ENCODE measurements at regions not wholly inside any gene's neighbourhood (a gene's known extent, or its start where the extent isn't known, plus 50 kb on each side); places are given as distances from the start of the nearest gene placed in this dataset.

GRCh38 chr11:96614101-96614500 lies 224.3 kb downstream of the JRKL start:
- intact Hi-C loops (cut with DNase I): no loop called here
- Histone ChIP-seq H3K4me3 (no peak overlapping the region), H3K27me3 (ENCODE audit: low read depth) (no peaks in the 10 kb centered on the region), H3K9me3 (no peaks in the 10 kb centered on the region), H3K36me3 (no peaks in the 10 kb centered on the region), H3K4me1 (no peaks in the 10 kb centered on the region), H3K27ac (no peak overlapping the region)
- TF ChIP-seq, protein P1, sequence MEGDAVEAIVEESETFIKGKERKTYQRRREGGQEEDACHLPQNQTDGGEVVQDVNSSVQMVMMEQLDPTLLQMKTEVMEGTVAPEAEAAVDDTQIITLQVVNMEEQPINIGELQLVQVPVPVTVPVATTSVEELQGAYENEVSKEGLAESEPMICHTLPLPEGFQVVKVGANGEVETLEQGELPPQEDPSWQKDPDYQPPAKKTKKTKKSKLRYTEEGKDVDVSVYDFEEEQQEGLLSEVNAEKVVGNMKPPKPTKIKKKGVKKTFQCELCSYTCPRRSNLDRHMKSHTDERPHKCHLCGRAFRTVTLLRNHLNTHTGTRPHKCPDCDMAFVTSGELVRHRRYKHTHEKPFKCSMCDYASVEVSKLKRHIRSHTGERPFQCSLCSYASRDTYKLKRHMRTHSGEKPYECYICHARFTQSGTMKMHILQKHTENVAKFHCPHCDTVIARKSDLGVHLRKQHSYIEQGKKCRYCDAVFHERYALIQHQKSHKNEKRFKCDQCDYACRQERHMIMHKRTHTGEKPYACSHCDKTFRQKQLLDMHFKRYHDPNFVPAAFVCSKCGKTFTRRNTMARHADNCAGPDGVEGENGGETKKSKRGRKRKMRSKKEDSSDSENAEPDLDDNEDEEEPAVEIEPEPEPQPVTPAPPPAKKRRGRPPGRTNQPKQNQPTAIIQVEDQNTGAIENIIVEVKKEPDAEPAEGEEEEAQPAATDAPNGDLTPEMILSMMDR (IDR thresholded peaks at IDR 0.05): no peak
- DNase-seq (no peak), ATAC-seq (no peak)

DNA sequence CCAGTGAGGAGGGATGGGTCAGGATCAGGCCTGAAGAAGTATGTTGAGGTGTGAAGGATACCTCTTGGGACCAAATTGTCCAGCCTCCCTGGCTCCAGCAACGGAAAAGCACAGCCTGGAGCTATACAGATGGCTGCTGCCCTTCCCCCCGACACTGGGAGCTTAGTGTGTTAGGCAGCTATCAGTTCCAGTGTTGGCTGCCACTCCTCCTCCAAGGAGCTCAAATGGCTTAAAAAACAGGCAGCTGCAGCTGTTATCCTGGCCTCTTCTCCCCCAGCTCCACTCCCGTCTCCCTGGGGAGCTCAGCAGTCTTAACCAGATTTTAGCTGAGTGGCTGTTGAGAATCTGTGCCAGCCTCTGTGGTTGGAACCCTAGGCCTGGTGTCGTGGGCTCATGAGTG lies 225.0 kb downstream of the JRKL start:
- no peak for ATAC-seq
- no peaks in the 10 kb centered on the region for H3K36me3 ChIP-seq

DNA sequence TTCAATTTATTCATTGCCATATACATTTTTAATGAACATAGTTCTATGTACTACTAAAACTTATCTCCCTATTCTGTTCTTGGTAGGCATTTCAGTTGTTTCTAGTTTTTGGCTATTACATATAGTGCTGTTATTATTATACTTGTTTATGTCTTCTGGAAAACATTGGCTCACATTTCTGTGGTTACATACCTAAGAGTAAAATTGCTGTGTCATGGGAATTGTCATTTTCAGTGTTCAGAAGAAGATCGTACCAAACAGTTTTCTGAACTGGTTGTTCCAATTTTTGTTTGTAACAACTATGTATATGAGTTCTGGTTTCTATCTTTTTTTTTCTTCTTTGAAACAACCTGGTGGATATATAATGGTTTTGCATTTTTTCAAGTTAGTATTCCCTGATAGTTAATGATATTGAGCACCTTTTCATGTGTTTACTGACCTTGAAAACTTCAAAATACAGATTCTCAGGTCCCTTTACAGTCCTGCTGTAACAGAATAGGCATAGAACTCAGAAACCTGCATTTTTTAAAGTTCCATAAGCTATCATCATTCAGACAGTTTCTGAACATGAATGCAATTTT lies 230.7 kb downstream of the JRKL start:
- H3K4me3 ChIP-seq: no peak overlapping the region
- H3K27me3 ChIP-seq (ENCODE audit: low read depth): no peaks in the 10 kb centered on the region
- TF ChIP-seq, protein P1 (IDR thresholded peaks at IDR 0.05): no peak
- no peaks in the 10 kb centered on the region for H3K9me3 ChIP-seq
- intact Hi-C loops (cut with DNase I): no loop called here
- DNase-seq (no peak), ATAC-seq (no peak)
- no peaks in the 10 kb centered on the region for H3K36me3 ChIP-seq
- no peak overlapping the region for H3K27ac ChIP-seq
- H3K4me1 ChIP-seq: no peaks in the 10 kb centered on the region

More for the DNA sequence above, 225.0 kb downstream of the JRKL start:
- no peak overlapping the region for H3K27ac ChIP-seq
- intact Hi-C loops (cut with DNase I): no loop called here
- no peaks in the 10 kb centered on the region for H3K4me1 ChIP-seq
- no peaks in the 10 kb centered on the region for H3K9me3 ChIP-seq
- H3K4me3 ChIP-seq: no peak overlapping the region
- H3K27me3 ChIP-seq (ENCODE audit: low read depth): no peaks in the 10 kb centered on the region
- TF ChIP-seq, protein P1 (IDR thresholded peaks at IDR 0.05): no peak
- no peak for DNase-seq

DNA sequence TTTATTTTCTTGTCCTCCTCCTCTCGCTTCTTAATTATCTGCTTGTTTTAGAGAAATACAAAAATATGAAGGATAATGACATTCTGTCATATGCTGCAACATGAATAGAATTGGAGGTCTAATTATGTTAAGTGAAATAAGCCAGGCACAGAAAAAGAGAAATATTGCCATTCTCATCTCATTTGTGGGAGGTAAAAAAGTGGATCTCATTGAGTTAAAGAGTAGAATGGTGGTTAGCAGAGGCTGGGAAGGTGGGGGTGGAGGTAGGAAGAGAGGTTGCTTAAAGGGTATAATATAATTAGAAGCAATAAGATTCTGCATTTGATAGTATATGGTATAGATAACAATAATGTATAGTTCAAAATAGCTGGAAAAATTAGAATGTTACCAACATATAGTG lies 231.3 kb downstream of the JRKL start:
- intact Hi-C loops (cut with DNase I): no loop called here
- no peak for ATAC-seq
- TF ChIP-seq, protein P1 (IDR thresholded peaks at IDR 0.05): no peak
- no peaks in the 10 kb centered on the region for H3K4me1 ChIP-seq
- DNase-seq: no peak
- no peaks in the 10 kb centered on the region for H3K9me3 ChIP-seq
- H3K4me3 ChIP-seq: no peak overlapping the region
- H3K27me3 ChIP-seq (ENCODE audit: low read depth): no peaks in the 10 kb centered on the region
- H3K36me3 ChIP-seq: no peaks in the 10 kb centered on the region
- no peak overlapping the region for H3K27ac ChIP-seq

DNA sequence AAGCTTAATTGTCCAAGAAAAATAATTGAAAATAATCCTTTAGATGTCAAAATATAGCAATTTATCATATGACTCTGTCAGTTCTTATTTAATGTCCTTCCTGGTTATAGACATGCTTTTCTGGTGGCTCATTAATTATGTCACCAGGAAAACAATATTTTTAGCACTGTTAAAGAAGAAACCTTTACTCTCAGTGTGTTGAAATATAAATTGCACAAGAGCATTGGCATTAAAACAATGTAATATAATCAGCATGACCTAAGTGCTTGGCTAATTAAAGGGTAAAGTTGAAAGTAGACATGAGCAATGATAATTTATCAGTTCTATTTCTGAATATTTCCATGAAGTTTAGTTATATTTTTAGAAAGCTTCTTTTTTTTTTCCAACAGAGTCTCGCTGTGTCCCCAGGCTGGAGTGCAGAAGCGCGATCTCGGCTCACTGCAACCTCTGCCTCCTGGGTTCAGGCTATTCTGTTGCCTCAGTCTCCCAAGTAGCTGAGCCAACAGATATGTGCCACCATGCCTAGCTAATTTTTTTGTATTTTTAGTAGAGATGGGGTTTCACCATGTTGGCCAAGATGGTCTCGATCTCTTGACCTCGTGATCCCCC lies 232.3 kb downstream of the JRKL start:
- TF ChIP-seq, protein P1 (IDR thresholded peaks at IDR 0.05): no peak
- Histone ChIP-seq H3K4me1 (no peaks in the 10 kb centered on the region), H3K9me3 (no peaks in the 10 kb centered on the region), H3K4me3 (no peak overlapping the region), H3K27ac (no peak overlapping the region), H3K36me3 (no peaks in the 10 kb centered on the region), H3K27me3 (ENCODE audit: low read depth) (no peaks in the 10 kb centered on the region)
- ATAC-seq: no peak
- intact Hi-C loops (cut with DNase I): no loop called here
- DNase-seq: no peak
